Endothelial cell of umbilical vein (primary cell): ENCODE measurements at regions not wholly inside any gene's neighbourhood (a gene's known extent, or its start where the extent isn't known, plus 50 kb on each side); places are given as distances from the start of the nearest gene placed in this dataset.

ENCODE experiments used
- BruUV-seq: library from RNA; stranded (reverse); fragments of 400-500 nt; replicated peaks from 2 replicates; lab custom pipeline; 2021; lab: Mats Ljungman, UMichigan
- CTCF ChIA-PET: fragments of 300-600, 350-600 bp; sonication (Branson Sonifier 250); formaldehyde crosslinking; loops from one replicate; lab custom pipeline; 2021; ENCODE audit warnings: antibody characterized with exemption, inconsistent platforms; lab: Charles Lee
- POLR2A ChIA-PET: fragments of 300-600, 350-600 bp; sonication (Branson Sonifier 250); formaldehyde crosslinking; loops from one replicate; lab custom pipeline; 2021; ENCODE audit warnings: antibody characterized with exemption, inconsistent platforms; lab: Charles Lee
- DNase-seq: peaks from one replicate; pipeline ENCODE4 v3.0.0-alpha.2; 2011; ENCODE audit warnings: low read depth, low spot score
- FAIRE-seq: peaks from 2 replicates; lab custom pipeline; 2011; peaks lifted over from hg19 to GRCh38; lab: Jason Lieb, UNC
- H2AFZ ChIP-seq: 2 replicates; pipeline ENCODE4 v1.6.0; 2012; ENCODE audit warnings: low read depth, low read length, control low read depth, inconsistent platforms
- H3K27ac ChIP-seq: 2 replicates; pipeline ENCODE4 v1.5.1; 2011; ENCODE audit warnings: low read depth, mild to moderate bottlenecking, control low read depth, low read length, moderate library complexity; ENCODE audit not compliant: insufficient read depth
- H3K27me3 ChIP-seq, 2 experiments: 2 replicates each; pipeline versions ENCODE4 v1.6.0 to v1.6.1; 2011; ENCODE audit warnings: low read length in 2 of 2, mixed read lengths in 1 of 2; ENCODE audit not compliant: control insufficient read depth in 2 of 2, insufficient read depth in 2 of 2
- H3K36me3 ChIP-seq, 2 experiments: 2 replicates in 1 of 2; 3 replicates in 1 of 2; pipeline ENCODE4 v1.5.1; 2011; ENCODE audit warnings: low read length in 2 of 2, mild to moderate bottlenecking in 1 of 2, moderate library complexity in 1 of 2; ENCODE audit not compliant: control insufficient read depth in 2 of 2, insufficient read depth in 2 of 2; ENCODE audit errors: extremely low read depth in 1 of 2
- H3K4me1 ChIP-seq: 3 replicates; pipeline ENCODE4 v1.5.1; 2011; ENCODE audit warnings: mild to moderate bottlenecking, low read length; ENCODE audit not compliant: control insufficient read depth, insufficient read depth; ENCODE audit errors: extremely low read depth
- H3K4me2 ChIP-seq: 2 replicates; pipeline ENCODE4 v1.6.1; 2011; ENCODE audit warnings: low read length, control low read depth, mixed read lengths; ENCODE audit not compliant: insufficient read depth
- H3K4me3 ChIP-seq, 3 experiments: fragments of 200-600 bp in 1 of 3; sonication (generic), shearing (Covaris generic) in 1 of 3; replicated peaks in 1 of 3; 2 replicates each; pipeline ENCODE4 v1.5.1; 2011 to 2016; ENCODE audit warnings: control low read depth in 3 of 3, low read length in 3 of 3, mild to moderate bottlenecking in 2 of 3, inconsistent platforms in 1 of 3, low read depth in 1 of 3, moderate library complexity in 1 of 3; ENCODE audit not compliant: insufficient read depth in 1 of 3
- H3K79me2 ChIP-seq: 2 replicates; pipeline ENCODE4 v1.6.0; 2012; ENCODE audit warnings: low read length, inconsistent platforms; ENCODE audit not compliant: control insufficient read depth, insufficient read depth
- H3K9ac ChIP-seq: replicated peaks from 2 replicates; pipeline ENCODE3; 2011; ENCODE audit warnings: low read length, control low read depth; ENCODE audit not compliant: insufficient read depth; ENCODE audit errors: extremely low read depth
- H3K9me1 ChIP-seq: replicated peaks from 3 replicates; pipeline ENCODE4 v1.6.0; 2011; ENCODE audit warnings: mild to moderate bottlenecking, low read length; ENCODE audit not compliant: control insufficient read depth, insufficient read depth; ENCODE audit errors: extremely low read depth
- H3K9me3 ChIP-seq: replicated peaks from 2 replicates; pipeline ENCODE4 v1.5.1; 2012; ENCODE audit warnings: low read length, inconsistent platforms; ENCODE audit not compliant: control insufficient read depth, insufficient read depth
- H4K20me1 ChIP-seq: replicated peaks from 2 replicates; pipeline ENCODE3; 2011; ENCODE audit warnings: mild to moderate bottlenecking, low read length; ENCODE audit not compliant: control insufficient read depth, insufficient read depth; ENCODE audit errors: extremely low read depth
- EZH2 ChIP-seq: IDR thresholded peaks from 2 replicates; pipeline ENCODE4 v1.6.1; 2012; ENCODE audit warnings: borderline replicate concordance, low read depth, mild to moderate bottlenecking, moderate library complexity, low read length, inconsistent platforms; ENCODE audit not compliant: severe bottlenecking
- FOS ChIP-seq: IDR thresholded peaks from 2 replicates; pipeline ENCODE4 v1.6.1; 2011; ENCODE audit warnings: mild to moderate bottlenecking, low read length, moderate library complexity, borderline replicate concordance; ENCODE audit not compliant: insufficient read depth
- GATA2 ChIP-seq: IDR thresholded peaks from 2 replicates; pipeline ENCODE4 v1.7.0; 2011; ENCODE audit warnings: low read depth, mild to moderate bottlenecking, moderate library complexity, mixed read lengths, low read length; ENCODE audit not compliant: insufficient read length, insufficient read depth
- JUN ChIP-seq: IDR thresholded peaks from 2 replicates; pipeline ENCODE4 v1.6.1; 2011; ENCODE audit warnings: borderline replicate concordance, low read depth; ENCODE audit not compliant: insufficient read length, insufficient read depth
- MYC ChIP-seq: IDR thresholded peaks from one replicate; pipeline ENCODE4 v1.6.1; 2011; ENCODE audit warnings: mild to moderate bottlenecking, low read depth, low read length
- POLR2A ChIP-seq: IDR thresholded peaks from 2 replicates; pipeline ENCODE4 v1.6.1; 2012; ENCODE audit warnings: low read depth, mild to moderate bottlenecking, control low read depth, low read length
- POLR2AphosphoS5 ChIP-seq: IDR thresholded peaks from 2 replicates; pipeline ENCODE4 v1.6.1; 2012; ENCODE audit warnings: low read depth, mild to moderate bottlenecking, control low read depth, low read length, moderate library complexity; ENCODE audit not compliant: insufficient read depth
- dilution Hi-C: fragments of 300-500 bp; cut with MboI; formaldehyde crosslinking; loops from one replicate; pipeline ENCODE4 v1.15.0; 2019; ENCODE audit warnings: low sequenced_read_pairs; ENCODE audit not compliant: extremely low pct_ligation_motif_present
- intact Hi-C: fragments of 100-400 bp; cut with micrococcal nuclease; formaldehyde crosslinking; loops from one replicate; pipeline ENCODE4 v1.10.0; 2022
- TF ChIP-seq, protein P1 (sequence below): IDR thresholded peaks from 2 replicates; pipeline ENCODE4 v1.6.1; 2011; ENCODE audit not compliant: insufficient read depth, insufficient read length
- TF ChIP-seq, protein P2 (sequence below), 2 donors: IDR thresholded peaks; 1 replicate in 1 of 2; 2 replicates in 1 of 2; pipeline ENCODE4 v1.5.1; 2011; ENCODE audit warnings: low read length in 2 of 2, mild to moderate bottlenecking in 2 of 2, moderate library complexity in 2 of 2, control low read depth in 1 of 2, inconsistent platforms in 1 of 2, low read depth in 1 of 2; ENCODE audit not compliant: insufficient read depth in 1 of 2; ENCODE audit errors: extremely low read depth in 1 of 2

DNA sequence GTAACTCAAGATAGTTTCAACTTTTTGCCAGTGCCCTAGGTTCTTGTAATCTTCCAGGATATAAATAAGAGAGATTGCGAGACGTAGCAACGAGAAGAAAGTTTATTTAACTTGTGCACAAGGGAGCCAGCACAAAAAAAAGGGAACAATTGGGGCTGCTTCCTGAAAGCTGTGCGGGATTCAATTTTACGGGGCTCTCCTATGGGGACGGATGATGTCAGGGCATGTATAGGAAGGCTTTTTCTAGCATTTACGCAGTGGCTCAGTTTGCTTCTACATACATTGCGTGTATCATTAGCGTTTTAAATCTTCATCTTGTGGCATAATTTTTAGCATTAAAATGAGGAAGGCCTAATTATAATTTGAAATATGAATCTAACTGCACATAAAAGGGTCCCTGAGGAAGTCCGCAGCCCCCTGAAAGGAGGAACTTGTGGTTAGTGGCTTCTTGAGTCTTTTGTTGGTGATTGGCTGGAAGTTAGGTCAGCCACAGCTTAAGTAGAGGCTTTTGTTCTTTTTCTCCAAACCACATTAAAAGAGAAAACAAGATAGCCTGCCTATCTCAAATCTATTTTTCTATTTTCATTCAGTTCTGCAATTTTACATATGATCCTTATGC, 668.2 kb upstream of the NDST4 start:
- dilution Hi-C loops (no loop called here), intact Hi-C loops (no loop called here)
- H3K4me2 ChIP-seq = no peak overlapping the region
- H2AFZ ChIP-seq = no peak overlapping the region
- no peak overlapping the region for H3K4me3 ChIP-seq
- no peak for TF ChIP-seq GATA2
- TF ChIP-seq, protein P1, sequence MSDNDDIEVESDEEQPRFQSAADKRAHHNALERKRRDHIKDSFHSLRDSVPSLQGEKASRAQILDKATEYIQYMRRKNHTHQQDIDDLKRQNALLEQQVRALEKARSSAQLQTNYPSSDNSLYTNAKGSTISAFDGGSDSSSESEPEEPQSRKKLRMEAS = no peak
- DNase-seq = no peak
- H3K9me3 ChIP-seq = no peaks in the 10 kb centered on the region
- no peaks in the 10 kb centered on the region for H3K36me3 ChIP-seq
- H3K9ac ChIP-seq = no peak overlapping the region
- FAIRE-seq = no peak
- H3K79me2 ChIP-seq = no peaks in the 10 kb centered on the region
- ChIA-PET CTCF (no interaction called here), POLR2A (no interaction called here)
- no peaks in the 10 kb centered on the region for H3K27me3 ChIP-seq
- H3K9me1 ChIP-seq = no peaks in the 10 kb centered on the region
- no peak overlapping the region for H3K27ac ChIP-seq
- H4K20me1 ChIP-seq = no peaks in the 10 kb centered on the region
- no peaks in the 10 kb centered on the region for H3K4me1 ChIP-seq
- BruUV-seq = no TSS peak

- POLR2A ChIA-PET = no interaction called here
- H3K9me1 ChIP-seq = no peaks in the 10 kb centered on the region
- H3K9ac ChIP-seq = no peak overlapping the region
- H3K27me3 ChIP-seq = no peaks in the 10 kb centered on the region
- no peak overlapping the region for H3K27ac ChIP-seq
- H4K20me1 ChIP-seq = no peaks in the 10 kb centered on the region
- no peaks in the 10 kb centered on the region for H3K79me2 ChIP-seq
- CTCF ChIA-PET = no interaction called here
- dilution Hi-C loops (no loop called here), intact Hi-C loops (no loop called here)
- no peaks in the 10 kb centered on the region for H3K4me1 ChIP-seq
- DNase-seq (no peak), FAIRE-seq (no peak)
- BruUV-seq = no TSS peak
- no peaks in the 10 kb centered on the region for H3K9me3 ChIP-seq
- TF ChIP-seq, protein P1 = no peak
- no peak for TF ChIP-seq MYC
- no peak for TF ChIP-seq EZH2
- no peak for TF ChIP-seq FOS
- TF ChIP-seq JUN = no peak
- TF ChIP-seq, protein P2, sequence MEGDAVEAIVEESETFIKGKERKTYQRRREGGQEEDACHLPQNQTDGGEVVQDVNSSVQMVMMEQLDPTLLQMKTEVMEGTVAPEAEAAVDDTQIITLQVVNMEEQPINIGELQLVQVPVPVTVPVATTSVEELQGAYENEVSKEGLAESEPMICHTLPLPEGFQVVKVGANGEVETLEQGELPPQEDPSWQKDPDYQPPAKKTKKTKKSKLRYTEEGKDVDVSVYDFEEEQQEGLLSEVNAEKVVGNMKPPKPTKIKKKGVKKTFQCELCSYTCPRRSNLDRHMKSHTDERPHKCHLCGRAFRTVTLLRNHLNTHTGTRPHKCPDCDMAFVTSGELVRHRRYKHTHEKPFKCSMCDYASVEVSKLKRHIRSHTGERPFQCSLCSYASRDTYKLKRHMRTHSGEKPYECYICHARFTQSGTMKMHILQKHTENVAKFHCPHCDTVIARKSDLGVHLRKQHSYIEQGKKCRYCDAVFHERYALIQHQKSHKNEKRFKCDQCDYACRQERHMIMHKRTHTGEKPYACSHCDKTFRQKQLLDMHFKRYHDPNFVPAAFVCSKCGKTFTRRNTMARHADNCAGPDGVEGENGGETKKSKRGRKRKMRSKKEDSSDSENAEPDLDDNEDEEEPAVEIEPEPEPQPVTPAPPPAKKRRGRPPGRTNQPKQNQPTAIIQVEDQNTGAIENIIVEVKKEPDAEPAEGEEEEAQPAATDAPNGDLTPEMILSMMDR (IDR thresholded peaks at IDR 0.05; ENCODE audit: extremely low read depth in 1 of 2, insufficient read depth in 1 of 2, low read depth in 1 of 2, low read length in 2 of 2) = no peak
- no peak for TF ChIP-seq POLR2AphosphoS5
- no peak for TF ChIP-seq GATA2
- no peak for TF ChIP-seq POLR2A
- no peak overlapping the region for H3K4me2 ChIP-seq
- H2AFZ ChIP-seq = no peak overlapping the region
- no peak overlapping the region for H3K4me3 ChIP-seq
- no peaks in the 10 kb centered on the region for H3K36me3 ChIP-seq
Observed at GRCh38 chr4:115780835-115781234, 667.4 kb upstream of the NDST4 start.
